Vagina (tissue), 2 donors: ENCODE measurements at regions not wholly inside any gene's neighbourhood (a gene's known extent, or its start where the extent isn't known, plus 50 kb on each side); places are given as distances from the start of the nearest gene placed in this dataset.
"Not testable (repeated sequence)": the region's sequence is repeated elsewhere in the genome, so short reads cannot be mapped to it uniquely, and the experiment has no call there.

Experiments used
- DNase-seq, 2 donors: peaks; one replicate each; pipeline ENCODE4 v3.0.0-alpha.2; 2017; ENCODE audit errors: extremely low spot score in 2 of 2
- H3K27ac ChIP-seq: fragments of 200-600 bp; sonication (generic); one replicate; pipeline ENCODE4 v1.5.1; 2019
- H3K27me3 ChIP-seq: fragments of 200-600 bp; sonication (generic); one replicate; pipeline ENCODE4 v1.5.1; 2019
- H3K36me3 ChIP-seq, 2 donors: fragments of 200-600 bp; sonication (generic); one replicate each; pipeline ENCODE4 v1.5.1; 2017 to 2019
- H3K4me1 ChIP-seq: fragments of 200-600 bp; sonication (generic); one replicate; pipeline ENCODE4 v1.5.1; 2019
- H3K4me3 ChIP-seq, 2 donors: fragments of 200-600 bp; sonication (generic); 1 replicate in 1 of 2; 2 replicates in 1 of 2; pipeline ENCODE4 v1.5.1; 2016 to 2019
- H3K9me3 ChIP-seq: fragments of 200-600 bp; sonication (generic); one replicate; pipeline ENCODE4 v1.5.1; 2019
- POLR2A ChIP-seq, 2 donors: fragments of 450-650 bp; IDR thresholded peaks; one replicate each; pipeline ENCODE4 v1.6.1; 2017; ENCODE audit warnings: antibody characterized with exemption in 2 of 2, mild to moderate bottlenecking in 2 of 2, moderate library complexity in 2 of 2
- POLR2AphosphoS5 ChIP-seq, 2 donors: sonication (generic); formaldehyde crosslinking; IDR thresholded peaks; one replicate each; pipeline ENCODE4 v1.9.0; 2017; ENCODE audit warnings: antibody characterized with exemption in 2 of 2, mild to moderate bottlenecking in 2 of 2, low read depth in 1 of 2; ENCODE audit not compliant: insufficient read depth in 1 of 2
- intact Hi-C: fragments of 100-400 bp; cut with DNase I; formaldehyde crosslinking; loops from one replicate; pipeline ENCODE4 v1.15.1; 2023
- TF ChIP-seq, protein P1 (sequence below), 3 experiments: fragments of 450-650 bp in 2 of 3; fragments of 200-600 bp in 1 of 3; sonication (generic) in 1 of 3; IDR thresholded peaks; one replicate each; pipeline ENCODE4 v1.5.1; 2017 to 2019; ENCODE audit warnings: antibody characterized with exemption in 3 of 3, mild to moderate bottlenecking in 2 of 3, moderate library complexity in 2 of 3

DNA sequence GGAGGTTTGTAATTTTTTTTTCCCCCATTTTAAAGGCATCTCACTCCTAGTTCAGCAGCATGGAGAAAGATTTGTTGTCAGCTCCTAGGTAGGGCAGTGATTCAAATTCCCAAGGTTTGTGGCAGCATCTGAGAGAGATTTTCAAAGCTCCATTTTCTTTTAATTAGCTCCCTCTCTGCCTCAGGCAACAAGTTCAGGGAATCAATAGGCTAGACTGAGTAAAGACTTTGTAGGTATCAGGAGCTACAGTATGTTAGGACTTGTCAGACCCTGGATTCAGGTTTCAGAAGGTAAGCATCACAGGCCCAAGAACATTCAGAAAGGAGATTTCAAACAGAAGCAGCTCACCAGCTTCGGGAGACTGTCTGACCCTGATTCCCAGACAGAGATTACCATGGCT, 273.3 kb upstream of the ERBB4 start:
- Histone ChIP-seq H3K27ac (no peak overlapping the region), H3K27me3 (no peaks in the 10 kb centered on the region), H3K4me1 (no peaks in the 10 kb centered on the region), H3K36me3 (no peaks in the 10 kb centered on the region), H3K4me3 (no peak overlapping the region), H3K9me3 (no peaks in the 10 kb centered on the region)
- intact Hi-C loops: no loop called here
- no peak for TF ChIP-seq POLR2A (IDR thresholded peaks at IDR 0.05)
- TF ChIP-seq, protein P1, sequence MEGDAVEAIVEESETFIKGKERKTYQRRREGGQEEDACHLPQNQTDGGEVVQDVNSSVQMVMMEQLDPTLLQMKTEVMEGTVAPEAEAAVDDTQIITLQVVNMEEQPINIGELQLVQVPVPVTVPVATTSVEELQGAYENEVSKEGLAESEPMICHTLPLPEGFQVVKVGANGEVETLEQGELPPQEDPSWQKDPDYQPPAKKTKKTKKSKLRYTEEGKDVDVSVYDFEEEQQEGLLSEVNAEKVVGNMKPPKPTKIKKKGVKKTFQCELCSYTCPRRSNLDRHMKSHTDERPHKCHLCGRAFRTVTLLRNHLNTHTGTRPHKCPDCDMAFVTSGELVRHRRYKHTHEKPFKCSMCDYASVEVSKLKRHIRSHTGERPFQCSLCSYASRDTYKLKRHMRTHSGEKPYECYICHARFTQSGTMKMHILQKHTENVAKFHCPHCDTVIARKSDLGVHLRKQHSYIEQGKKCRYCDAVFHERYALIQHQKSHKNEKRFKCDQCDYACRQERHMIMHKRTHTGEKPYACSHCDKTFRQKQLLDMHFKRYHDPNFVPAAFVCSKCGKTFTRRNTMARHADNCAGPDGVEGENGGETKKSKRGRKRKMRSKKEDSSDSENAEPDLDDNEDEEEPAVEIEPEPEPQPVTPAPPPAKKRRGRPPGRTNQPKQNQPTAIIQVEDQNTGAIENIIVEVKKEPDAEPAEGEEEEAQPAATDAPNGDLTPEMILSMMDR (IDR thresholded peaks at IDR 0.05): no peak
- DNase-seq: no peak

DNA sequence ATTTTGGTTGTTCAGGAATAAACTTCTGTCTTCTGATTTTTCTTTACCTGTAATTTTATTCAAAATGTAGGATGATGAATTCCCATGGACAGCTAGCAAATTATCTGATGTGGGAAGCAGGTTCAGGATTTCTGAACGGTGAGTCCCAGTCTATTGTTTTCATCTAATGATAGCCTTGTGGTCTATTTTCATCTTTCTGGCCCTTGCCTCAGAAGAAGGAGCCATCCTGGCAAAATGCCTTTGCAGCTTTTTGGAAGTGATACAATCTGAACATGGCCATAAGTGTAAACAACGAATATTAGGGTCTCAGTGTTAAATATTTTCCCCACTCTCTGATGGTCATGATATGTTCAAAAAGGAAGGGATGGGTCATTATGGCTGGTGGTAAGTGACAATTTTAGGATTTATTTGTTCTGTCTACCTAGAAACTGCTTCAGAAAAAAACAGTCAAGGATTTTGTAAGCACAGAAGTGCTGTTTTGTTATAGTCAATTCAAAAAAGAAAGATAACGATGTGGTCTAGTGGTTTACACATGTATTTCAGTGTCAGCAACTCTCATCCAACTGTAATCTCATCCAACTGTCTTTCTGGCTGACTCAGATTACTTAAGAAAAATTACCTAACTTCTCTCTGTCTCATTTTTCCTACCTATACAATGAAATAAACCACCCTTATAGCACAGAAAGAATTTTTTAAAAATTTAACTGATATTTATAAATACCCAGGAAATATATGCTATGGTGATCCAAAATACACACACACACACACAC, 272.6 kb upstream of the ERBB4 start:
- Histone ChIP-seq H3K4me1 (no peaks in the 10 kb centered on the region), H3K4me3 (no peak overlapping the region), H3K36me3 (no peaks in the 10 kb centered on the region), H3K9me3 (no peaks in the 10 kb centered on the region), H3K27me3 (no peaks in the 10 kb centered on the region), H3K27ac (no peak overlapping the region)
- TF ChIP-seq POLR2A (IDR thresholded peaks at IDR 0.05): no peak
- no peak for TF ChIP-seq POLR2AphosphoS5 (IDR thresholded peaks at IDR 0.05; ENCODE audit: insufficient read depth in 1 of 2, low read depth in 1 of 2)
- TF ChIP-seq, protein P1 (IDR thresholded peaks at IDR 0.05): no peak
- DNase-seq: no peak
- intact Hi-C loops: no loop called here

DNA sequence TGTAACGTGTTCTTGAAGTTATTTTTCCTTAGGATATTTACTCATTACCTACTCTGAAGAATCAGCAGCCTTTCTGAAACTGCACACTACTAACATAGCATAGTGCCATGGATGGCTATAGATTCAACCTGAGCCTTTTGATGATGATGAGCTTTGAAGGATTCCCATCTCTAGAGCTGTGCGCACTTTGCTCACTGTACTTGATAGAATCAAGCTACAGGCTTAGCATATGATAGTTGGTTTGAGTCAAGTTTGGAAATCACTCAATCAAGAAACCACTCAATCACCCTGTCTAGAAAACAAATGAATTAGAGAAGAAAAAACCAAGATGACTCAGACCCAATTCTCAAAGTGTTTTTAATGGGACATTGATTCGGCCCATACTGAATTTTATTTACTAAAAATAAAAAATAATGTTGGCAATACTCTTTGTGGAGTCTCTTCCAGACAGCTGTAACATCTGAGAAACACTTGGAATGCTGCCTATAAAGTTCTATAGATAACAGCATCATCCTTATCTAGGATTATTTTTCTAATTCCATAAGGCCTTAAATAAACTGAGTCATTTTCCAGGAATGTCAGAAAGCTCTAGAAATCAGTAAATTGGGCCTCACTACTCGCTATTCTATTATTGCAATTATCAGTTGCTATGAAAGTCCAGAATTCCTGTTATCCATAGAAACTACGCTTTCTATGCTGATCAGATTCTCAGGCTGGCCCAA, 259.0 kb upstream of the ERBB4 start:
- TF ChIP-seq POLR2A (IDR thresholded peaks at IDR 0.05) (no peak), POLR2AphosphoS5 (IDR thresholded peaks at IDR 0.05; ENCODE audit: insufficient read depth in 1 of 2, low read depth in 1 of 2) (no peak)
- TF ChIP-seq, protein P1 (IDR thresholded peaks at IDR 0.05): no peak
- H3K4me1 ChIP-seq: no peaks in the 10 kb centered on the region
- H3K27me3 ChIP-seq: no peaks in the 10 kb centered on the region
- H3K27ac ChIP-seq: no peak overlapping the region
- DNase-seq: no peak
- H3K36me3 ChIP-seq: no peaks in the 10 kb centered on the region
- H3K9me3 ChIP-seq: no peaks in the 10 kb centered on the region
- H3K4me3 ChIP-seq: no peak overlapping the region
- intact Hi-C loops: no loop called here

DNA sequence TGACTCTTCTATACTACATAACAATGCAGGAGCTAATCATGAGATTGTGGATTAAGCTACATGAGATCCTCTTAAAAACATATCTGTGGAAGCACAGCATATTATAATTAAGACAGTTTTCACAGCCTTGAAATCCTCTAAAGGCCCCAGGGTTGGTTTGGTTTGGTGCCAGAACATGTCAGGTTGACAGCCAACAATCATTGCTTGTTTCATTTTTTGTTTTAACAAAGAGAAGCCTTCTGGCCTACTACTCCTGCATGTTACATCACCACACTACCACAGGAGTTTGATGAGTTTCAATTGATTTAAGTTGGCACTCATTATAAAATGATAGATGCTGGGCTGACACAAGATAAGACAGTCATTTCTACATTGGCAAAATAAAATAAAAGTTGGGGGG, 255.9 kb upstream of the ERBB4 start:
- intact Hi-C loops: no loop called here
- H3K36me3 ChIP-seq: no peaks in the 10 kb centered on the region
- H3K4me1 ChIP-seq: no peaks in the 10 kb centered on the region
- no peaks in the 10 kb centered on the region for H3K9me3 ChIP-seq
- no peak overlapping the region for H3K4me3 ChIP-seq
- H3K27ac ChIP-seq: no peak overlapping the region
- no peak for DNase-seq
- H3K27me3 ChIP-seq: no peaks in the 10 kb centered on the region
- no peak for TF ChIP-seq POLR2AphosphoS5 (IDR thresholded peaks at IDR 0.05; ENCODE audit: insufficient read depth in 1 of 2, low read depth in 1 of 2)
- no peak for TF ChIP-seq POLR2A (IDR thresholded peaks at IDR 0.05)
- TF ChIP-seq, protein P1 (IDR thresholded peaks at IDR 0.05): no peak

DNA sequence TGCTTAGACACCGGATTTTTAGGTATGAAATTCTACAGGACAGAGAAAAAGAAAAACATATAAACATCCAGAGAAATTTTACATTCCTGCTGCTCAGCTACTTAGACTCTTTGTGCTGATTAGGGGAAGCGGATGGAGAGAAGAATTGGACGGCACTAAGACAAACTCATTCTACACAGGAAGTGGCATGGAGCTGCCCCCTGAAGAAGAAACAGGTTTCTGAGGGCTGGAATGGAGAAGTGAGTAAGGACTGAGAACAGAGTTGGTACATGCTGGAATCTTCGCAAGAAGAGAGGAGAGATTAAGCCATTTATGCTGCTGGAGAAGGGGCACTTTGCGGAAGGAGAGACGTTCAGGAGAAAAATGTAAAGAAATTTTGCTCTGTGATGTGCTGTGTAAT, 253.0 kb upstream of the ERBB4 start:
- Histone ChIP-seq H3K4me3 (no peak overlapping the region), H3K27me3 (no peaks in the 10 kb centered on the region), H3K36me3 (no peaks in the 10 kb centered on the region), H3K9me3 (no peaks in the 10 kb centered on the region), H3K4me1 (no peaks in the 10 kb centered on the region), H3K27ac (no peak overlapping the region)
- no peak for DNase-seq
- intact Hi-C loops: no loop called here
- no peak for TF ChIP-seq POLR2A (IDR thresholded peaks at IDR 0.05)
- no peak for TF ChIP-seq POLR2AphosphoS5 (IDR thresholded peaks at IDR 0.05; ENCODE audit: insufficient read depth in 1 of 2, low read depth in 1 of 2)

DNA sequence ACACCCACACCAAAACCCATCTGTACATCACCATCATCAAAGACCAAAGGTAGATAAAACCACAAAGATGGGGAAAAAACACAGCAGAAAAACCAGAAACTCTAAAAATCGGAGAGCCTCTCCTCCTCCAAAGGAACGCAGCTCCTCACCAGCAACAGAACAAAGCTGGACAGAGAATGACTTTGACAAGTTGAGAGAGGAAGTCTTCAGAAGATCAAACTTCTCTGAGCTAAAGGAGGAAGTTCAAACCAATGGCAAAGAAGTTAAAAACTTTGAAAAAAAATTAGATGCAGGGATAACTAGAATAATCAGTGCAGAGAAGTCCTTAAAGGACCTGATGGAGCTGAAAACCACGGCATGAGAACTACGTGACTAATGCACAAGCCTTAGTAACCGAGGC, 247.5 kb upstream of the ERBB4 start:
- H3K4me3 ChIP-seq, H3K36me3 ChIP-seq, H3K9me3 ChIP-seq, DNase-seq, H3K27ac ChIP-seq, H3K27me3 ChIP-seq, intact Hi-C loops, H3K4me1 ChIP-seq: not testable (repeated sequence)
